NT2/D1 (cell line): ENCODE measurements at regions not wholly inside any gene's neighbourhood (a gene's known extent, or its start where the extent isn't known, plus 50 kb on each side); places are given as distances from the start of the nearest gene placed in this dataset.

Experiments
- SUZ12 ChIP-seq: IDR thresholded peaks from 2 replicates; pipeline ENCODE4 v1.6.1; 2011; ENCODE audit not compliant: insufficient read length, insufficient read depth; ENCODE audit errors: extremely low read depth
- ZNF274 ChIP-seq: IDR thresholded peaks from 2 replicates; pipeline ENCODE4 v1.6.1; 2011; ENCODE audit warnings: mild to moderate bottlenecking, low read depth, low read length

GRCh38 chr20:9926476-9926875, 87.6 kb upstream of the PAK5 start:
- TF ChIP-seq SUZ12 (no peak), ZNF274 (no peak)
